ENCODE measurements at regions not wholly inside any gene's neighbourhood (a gene's known extent, or its start where the extent isn't known, plus 50 kb on each side); places are given as distances from the start of the nearest gene placed in this dataset.

DNA sequence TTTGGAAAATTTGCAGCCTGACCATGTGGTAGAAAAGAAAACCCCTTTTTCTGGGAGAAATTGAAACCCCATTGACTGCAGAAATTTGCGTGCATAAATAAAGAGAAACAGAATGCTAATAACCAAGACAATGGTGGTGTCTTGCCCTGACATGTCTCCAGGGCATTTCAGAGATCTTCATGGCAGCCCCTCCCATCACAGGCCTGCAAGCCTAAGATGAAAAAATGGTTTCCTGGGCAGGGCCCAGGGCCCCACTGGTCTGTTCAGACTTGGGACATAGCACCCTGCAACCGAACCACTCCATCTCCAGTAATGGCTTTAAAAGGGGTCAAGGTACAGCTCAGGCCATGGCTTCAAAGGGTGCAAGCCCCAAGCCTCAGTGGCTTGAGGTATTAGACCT, 71.6 kb upstream of the SGIP1 start:
- TF ChIP-seq POLR2A (IDR thresholded peaks at IDR 0.05) (no peak), POLR2AphosphoS5 (IDR thresholded peaks at IDR 0.05; ENCODE audit: insufficient read depth in 1 of 2, low read depth in 1 of 2) (no peak)
- TF ChIP-seq, protein P1, sequence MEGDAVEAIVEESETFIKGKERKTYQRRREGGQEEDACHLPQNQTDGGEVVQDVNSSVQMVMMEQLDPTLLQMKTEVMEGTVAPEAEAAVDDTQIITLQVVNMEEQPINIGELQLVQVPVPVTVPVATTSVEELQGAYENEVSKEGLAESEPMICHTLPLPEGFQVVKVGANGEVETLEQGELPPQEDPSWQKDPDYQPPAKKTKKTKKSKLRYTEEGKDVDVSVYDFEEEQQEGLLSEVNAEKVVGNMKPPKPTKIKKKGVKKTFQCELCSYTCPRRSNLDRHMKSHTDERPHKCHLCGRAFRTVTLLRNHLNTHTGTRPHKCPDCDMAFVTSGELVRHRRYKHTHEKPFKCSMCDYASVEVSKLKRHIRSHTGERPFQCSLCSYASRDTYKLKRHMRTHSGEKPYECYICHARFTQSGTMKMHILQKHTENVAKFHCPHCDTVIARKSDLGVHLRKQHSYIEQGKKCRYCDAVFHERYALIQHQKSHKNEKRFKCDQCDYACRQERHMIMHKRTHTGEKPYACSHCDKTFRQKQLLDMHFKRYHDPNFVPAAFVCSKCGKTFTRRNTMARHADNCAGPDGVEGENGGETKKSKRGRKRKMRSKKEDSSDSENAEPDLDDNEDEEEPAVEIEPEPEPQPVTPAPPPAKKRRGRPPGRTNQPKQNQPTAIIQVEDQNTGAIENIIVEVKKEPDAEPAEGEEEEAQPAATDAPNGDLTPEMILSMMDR (IDR thresholded peaks at IDR 0.05): no peak

Data from vagina (tissue), 2 donors.